Hypothalamus (tissue), 51 donors: ENCODE measurements at regions not wholly inside any gene's neighbourhood (a gene's known extent, or its start where the extent isn't known, plus 50 kb on each side); places are given as distances from the start of the nearest gene placed in this dataset.
"Not testable (repeated sequence)": the region's sequence is repeated elsewhere in the genome, so short reads cannot be mapped to it uniquely, and the experiment has no call there.

Source experiments
- DNase-seq, 51 donors: peaks; one replicate each; lab custom pipeline; 2025; lab: John Stamatoyannopoulos, UW

DNA sequence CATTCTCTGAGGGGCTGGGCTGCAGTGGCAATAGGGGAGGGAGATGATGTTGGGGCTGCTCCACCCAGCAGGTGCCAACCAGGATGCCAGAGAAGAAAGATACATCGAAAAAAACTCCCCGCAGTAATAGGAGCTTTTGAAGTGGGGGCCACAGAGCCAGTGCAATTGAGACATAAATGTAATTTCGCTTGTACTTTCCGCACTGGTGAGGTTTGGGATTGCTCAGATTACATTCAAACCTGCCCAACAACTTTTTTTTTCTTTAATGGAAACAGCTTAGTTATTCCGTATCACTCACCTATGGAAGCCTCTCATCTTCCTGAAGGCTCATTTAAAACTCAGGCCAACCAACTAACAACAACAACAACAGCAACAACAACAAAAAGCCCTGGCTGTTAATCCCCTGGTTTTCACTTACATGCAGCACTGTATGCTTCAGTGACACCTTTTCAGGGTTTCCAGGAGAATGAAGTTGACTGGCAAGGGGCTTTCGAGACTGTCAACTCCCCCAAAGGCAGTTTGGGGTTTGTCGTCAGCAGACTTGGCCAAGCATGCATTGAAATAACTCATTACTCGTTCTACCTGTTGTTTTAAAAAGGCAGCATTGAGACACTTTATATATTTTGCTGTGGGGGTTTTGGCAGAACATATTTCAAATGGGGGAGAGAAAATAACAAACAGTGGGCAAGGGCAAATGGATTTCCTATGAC is 163.8 kb downstream of the EBLN2 start:
- no peak for DNase-seq

DNA sequence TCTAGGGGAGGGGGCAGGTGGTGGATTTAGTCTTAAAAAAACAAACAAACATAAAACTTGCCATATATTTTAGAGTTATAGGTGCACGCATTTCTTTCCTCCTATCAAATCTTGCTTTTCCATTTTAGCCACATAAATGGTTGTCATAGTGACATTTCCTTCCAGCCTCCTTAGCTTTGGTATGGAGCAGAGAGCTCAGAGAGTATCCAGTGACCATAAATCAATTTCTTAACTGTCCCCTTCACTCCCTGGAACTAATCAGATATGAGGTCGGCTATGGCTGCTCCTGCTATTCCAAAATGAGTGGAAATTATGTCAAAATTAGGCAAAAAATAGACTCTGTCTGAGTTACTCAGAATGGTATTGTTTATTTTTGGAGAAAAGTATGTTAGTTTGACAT is 164.5 kb downstream of the EBLN2 start:
- no peak for DNase-seq

DNA sequence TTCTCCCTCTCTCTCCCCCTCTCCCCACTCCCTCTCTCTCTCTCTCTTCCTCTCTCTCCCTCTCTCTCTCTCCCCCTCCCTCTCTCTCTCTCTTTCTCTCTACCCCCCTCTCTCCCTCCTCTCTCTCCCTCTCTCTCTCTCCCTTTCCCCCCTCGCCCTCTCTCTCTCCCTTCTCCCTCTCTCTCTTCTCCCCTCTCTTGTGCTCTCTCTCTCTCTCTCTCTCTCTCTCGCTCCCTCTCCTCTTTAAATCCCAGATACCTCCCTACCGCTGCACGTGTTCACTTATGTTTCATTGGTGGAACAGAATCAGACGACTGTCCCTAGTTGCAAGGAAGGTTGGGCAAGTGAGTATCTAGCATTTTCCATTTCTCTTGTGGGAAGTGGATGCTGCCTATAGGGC is 166.5 kb downstream of the EBLN2 start:
- no peak for DNase-seq

DNA sequence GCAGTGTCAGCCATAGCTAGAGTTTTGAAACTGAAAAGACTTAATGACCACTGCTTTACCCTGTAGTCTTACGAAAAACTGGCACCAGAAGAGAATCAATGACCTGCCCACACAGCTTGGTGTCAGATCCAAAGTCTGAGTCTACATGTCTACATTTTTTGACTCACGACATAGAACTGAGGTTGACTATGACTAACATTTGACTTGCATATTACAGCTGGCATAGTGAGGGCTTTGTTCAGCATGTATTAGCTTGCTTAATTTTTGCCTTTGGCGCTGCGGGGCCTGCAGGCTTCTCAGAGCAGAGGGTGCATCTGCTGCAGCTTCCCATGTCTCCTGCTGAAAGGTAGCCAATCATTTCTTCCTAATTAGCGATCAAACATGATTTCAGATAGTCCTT is 167.0 kb downstream of the EBLN2 start:
- no peak for DNase-seq

DNA sequence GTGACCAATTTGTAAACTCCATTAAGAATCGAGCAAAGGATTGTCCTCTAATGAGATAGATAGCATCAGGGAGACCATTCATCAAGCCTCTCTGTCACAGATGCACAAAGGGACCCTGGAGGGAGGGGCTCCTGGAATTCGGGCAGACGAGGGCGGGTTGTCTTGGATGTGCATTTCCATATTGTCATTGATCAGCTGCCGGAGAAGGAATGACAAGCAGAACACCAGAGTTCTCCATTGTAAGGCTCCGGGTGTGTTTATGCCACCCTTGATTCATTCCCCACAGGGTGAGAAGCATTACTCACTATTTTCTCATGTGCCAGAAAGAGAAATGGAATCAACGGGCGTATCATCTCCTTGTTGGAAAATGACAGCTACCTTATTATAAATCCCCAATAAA is 167.5 kb downstream of the EBLN2 start:
- peak in 2 of 51 donors; percentile 2 to 11 for DNase-seq

DNA sequence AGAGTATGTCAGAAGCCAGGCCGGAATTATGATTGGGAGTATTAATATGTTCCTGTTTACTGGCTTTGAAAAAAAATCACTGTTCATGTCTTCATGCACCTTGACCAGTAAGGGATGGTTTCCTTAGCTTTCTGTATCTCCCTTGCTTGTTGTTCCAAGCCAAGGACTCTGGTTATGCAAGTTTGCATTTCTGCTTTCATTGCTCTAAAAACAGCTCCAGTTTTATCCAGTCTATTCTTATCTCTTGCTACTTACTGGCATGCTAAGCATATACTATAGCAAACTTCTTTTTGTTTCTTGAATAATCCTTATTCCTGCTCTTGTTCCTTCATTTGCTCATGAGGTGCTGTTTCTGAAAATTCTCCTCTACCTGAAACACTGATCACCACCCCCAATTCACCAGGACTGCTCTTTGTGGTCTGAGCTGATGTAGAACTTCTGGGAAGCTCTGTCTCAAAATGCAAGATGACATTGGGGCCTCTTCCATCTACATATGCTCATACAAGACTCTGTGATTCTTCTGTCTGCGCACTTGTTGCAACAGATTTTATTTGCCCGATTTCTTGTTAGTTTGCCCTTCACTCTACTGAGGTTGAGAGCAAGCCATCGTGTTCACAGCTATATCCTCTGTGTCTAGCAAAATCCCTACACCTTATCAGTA is 173.0 kb downstream of the EBLN2 start:
- no peak for DNase-seq

DNA sequence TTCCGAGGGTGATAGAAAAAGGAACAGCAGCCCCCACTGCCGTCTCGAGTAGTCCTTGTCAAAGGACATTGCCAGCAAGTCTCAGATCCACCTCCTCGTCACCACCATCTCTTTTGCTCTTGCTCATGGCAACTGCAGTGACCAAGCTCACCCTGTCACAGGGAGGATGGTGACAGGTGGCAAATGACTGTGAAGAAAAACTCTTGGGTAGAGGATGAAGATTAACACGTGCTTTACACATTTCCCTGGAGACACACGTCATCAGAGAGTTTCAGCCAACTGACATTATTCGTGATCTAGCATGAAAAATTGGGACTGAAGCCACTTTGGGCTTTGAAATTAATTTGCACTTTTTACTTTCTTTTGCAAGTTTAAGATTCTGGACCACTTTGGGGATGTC is 174.3 kb downstream of the EBLN2 start:
- DNase-seq, result peak in 1 of 51 donors; percentile 31

DNA sequence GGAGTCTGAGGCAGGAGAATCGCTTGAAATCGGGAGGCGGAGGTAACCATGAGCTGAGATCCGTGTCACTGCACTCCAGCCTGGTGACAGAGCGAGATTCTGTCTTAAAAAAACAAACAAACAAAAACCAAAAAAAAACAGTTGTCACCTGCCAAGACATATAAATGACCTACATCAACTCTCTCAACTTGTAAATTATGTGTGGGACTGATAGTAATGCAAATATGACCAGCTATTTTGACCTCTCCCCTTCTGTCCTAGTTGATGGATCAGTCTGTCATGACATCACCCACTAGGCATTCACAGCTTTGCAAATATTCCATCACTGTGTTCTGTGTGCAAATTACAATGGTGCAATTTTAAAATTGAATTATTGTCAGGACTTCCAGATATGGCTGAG is 175.4 kb downstream of the EBLN2 start:
- no peak for DNase-seq

DNA sequence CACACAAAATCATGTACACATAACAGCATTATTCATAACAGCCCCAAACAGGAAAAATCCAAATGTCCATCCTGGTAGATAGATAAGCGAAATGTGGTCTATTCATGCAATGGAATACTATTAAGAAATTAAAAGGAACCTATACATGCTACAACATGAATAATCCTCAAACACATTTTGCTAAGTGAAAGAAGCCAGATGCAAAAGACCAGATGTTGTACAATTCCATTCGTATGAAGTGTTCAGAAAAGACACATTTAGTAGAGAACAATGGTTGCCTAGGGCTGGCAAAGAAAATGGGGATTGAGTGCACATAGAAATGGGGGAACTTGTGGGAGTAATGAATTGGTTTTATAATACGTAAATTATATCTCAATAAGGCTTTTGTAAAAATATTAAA is 182.3 kb downstream of the EBLN2 start:
- no peak for DNase-seq

DNA sequence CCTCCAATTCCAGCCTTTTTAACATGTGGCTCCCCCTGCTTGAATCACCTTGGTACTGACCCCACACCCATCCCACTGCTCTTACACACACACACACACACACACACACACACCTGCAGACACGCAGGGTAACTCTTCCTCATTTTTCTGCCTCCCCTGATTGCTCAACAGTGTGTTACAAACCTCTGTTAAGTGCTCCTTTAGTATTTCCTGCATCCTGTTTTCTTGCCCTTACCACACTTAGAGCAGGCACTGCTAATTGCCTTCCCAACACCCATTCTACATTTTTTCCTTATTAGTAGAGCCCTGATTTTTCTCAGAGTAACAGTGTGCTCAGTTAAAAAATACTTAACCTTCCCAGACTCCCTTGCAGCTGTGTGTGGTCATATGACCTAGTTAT is 184.0 kb downstream of the EBLN2 start:
- DNase-seq, result no peak

DNA sequence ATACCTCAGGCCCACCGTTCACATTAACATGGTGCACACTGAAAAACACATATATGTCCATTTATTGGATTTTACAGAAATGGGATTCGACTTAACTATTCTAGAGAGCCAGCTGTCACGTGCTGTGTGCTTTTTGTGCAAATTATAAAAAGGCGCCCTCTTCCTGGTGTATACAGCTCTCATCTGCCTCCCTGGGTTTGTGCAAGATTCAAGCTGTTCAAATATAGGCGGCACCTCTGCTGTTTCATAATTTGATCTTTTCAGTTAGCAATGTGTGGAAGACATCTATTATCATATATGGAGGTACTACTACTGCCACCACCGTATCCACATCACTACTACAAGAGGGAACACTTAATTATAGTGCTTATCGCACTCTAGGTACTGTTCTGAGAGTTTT is 187.6 kb downstream of the EBLN2 start:
- no peak for DNase-seq

DNA sequence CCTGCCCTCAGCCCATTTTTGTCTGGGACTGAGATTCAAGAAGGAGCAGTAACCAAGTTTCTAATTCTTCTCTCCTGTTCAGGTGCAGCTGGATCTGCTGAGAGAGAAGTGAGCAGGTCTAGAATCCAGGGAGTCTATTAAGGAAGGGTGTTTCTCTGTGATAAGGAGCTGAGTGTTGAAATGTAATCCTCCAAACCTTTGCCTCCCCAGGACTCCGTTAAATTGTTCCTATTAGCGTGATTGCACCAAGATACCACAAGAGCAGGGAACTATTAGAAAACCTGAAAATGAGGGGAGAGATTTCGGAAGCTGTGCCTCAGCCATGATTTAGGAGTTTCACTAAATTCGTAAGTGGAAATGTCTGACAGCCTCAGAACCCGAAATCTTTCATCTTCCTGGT is 192.6 kb downstream of the EBLN2 start:
- DNase-seq, result no peak

DNA sequence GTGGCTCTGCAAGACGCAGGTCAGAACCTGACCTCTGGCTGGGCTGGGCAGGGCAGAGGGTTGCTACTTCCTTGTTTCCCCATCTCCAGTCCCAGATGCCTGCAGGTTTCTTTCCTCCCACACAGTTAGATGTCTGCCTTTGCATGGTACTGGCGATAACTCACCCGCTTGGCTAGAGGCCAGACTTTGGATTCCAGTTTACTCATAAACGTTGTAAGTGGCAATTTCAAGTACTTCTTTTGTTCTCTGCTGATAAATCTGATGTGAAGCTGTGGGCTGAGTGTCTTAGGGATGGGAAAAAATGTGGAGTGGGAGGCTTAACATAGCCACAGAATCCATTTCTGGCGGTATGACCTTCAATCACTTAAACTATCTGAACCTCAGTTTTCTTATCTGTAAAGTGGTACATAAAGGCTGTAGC is 194.2 kb downstream of the EBLN2 start:
- DNase-seq, result peak in 2 of 51 donors; percentile 3 to 32

DNA sequence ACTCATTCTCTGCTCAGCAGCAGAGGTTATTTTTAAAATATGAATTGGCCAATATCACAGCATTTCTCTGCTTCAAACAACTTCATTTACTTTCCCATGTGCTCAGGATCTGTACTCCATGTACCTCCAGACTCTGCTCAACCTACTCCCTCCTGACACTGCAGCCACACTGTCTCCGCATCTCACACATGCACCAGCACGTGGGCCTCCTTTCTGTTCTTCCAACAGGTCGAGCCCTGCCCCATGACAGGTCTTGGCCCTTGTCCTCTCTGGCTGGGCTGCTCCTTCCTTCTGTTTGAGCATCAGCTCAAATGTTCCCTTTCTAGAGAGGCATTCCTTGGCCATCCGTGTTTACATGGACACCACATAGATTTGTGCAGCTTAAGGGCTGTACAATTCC is 195.7 kb downstream of the EBLN2 start:
- no peak for DNase-seq

DNA sequence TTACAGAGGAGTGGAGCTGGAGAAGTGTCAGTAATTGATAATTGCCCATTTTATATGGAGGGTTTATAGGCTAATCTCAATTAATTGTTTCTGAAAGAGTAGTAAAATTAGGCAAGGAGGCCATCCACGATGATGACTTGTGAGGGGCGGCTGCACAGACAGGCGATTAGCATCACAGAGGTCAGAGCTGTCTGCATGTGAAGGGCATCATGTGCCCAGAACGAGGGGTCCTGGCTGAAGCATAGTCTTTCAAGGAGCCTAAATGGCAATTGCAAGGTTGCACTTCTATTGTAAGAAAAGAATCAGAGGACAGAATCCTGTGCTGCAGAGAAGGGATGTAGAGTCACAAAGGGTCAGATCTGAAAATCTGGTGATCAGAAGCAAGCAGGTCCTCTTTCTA is 196.6 kb downstream of the EBLN2 start:
- DNase-seq, result no peak

DNA sequence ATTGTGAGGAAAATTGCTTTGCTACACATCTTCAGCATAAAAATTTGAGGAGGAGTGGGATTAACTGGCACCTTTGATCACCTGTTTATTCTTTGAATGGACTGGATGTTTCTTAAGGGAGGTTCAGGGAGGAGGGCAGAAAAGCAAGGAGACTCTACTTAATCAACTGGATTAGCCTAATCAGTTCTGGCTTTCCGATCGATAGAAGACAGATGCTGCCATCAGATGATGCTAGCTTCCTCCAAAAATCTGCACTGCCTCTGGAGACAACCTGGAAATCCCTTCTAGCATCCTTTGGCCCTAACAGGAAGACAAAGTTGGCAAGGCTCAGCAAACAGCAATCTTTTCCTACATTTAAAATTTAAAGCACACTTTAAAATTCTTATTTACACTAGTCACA is 197.8 kb downstream of the EBLN2 start:
- no peak for DNase-seq

DNA sequence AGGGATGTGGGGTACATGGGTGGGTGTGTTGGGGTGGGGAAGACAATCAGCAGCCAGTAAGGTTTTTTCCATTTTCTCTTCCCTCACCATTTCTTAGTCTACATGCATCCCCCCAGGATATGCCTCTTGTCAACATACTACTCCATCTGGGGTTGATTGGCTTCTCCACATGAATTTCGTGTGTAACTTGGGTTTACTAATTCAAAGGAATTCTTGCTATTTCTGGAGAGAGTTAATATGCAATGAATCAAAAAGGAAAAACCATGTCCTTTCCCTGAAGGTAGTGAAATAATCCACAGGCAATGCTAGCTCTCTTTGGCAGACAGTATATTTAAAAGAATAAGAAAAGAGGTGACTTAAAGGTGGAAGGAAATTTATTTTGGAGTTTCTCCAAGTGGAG is 198.4 kb downstream of the EBLN2 start:
- no peak for DNase-seq

DNA sequence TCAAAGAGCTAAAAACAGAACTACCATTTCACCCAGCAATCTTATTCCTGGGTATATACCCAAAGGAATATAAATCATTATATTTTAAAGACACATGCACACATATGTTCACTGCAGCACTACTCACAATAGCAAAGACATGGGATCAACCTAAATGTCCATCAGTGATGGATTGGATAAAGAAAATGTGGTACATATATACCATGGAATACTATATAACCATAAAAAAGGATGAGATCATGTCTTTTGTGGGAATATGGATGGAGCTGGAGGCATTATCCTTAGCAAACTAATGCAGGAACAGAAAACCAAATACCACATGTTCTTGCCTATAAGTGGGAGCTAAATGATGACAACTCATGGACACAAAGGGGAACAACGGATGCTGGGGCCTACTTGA is 205.1 kb downstream of the EBLN2 start:
- DNase-seq, result not testable (repeated sequence)

DNA sequence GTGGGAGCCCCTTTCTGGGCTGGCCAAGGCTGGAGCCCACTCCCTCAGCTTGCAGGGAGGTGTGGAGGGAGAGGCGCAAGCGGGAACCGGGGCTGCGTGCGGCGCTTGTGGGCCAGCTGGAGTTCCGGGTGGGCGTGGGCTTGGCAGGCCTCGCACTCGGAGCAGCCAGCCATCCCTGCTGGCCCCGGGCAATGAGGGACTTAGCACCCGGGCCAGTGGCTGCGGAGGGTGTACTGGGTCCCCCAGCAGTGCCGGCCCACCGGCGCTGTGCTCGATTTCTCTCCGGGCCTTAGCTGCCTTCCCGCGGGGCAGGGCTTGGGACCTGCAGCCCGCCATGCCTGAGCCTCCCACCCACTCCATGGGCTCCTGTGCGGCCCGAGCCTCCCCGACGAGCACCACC is 207.7 kb downstream of the EBLN2 start:
- not testable (repeated sequence) for DNase-seq

DNA sequence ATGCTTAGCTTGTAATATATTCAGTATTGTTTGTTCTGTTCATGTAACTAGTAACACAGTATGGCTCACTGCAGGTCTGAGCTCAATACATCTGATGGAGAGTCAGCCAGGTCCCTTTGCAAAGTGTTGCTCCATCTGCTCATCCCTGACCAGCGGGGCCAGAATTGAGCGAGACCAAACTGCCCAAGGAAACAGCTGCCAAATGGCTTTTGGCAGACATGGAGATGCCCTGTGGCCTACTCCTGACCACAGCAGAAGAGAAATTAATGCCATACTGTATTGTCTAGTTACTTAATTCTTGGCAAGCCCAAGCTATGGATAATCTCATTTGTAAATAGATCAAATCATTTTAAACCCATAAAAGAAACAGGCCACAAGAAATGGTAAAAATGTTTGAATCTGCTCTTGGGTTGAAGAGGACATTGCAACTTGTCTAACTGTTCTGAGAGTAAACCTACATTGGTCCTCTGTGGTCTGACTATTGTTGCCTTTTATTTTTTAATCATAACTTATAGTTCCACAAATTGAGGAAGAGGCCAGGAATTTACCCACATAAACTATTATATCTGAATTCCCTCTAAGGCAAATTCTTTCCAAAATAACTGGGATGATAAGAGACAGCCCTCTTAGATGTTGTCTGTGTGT is 209.5 kb downstream of the EBLN2 start:
- DNase-seq, result no peak

DNA sequence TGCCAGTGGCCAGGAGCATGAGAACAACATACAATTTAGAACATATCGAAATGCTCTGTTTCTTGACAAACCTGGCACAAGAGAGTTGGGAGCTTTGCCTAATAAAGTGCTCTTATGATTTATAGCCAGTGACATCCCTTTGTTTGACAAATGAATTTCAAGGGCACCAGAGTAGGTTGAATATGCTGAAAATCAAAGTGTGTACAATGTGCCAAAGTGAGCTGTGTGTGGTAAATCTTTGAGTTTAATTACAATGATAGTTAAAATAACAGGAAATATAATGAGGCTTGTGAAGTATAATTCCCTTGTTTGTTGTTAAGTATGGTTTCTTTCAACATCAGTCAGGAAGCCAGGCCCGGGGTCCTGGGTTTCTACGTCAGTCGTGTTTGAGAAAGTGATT is 211.9 kb downstream of the EBLN2 start:
- DNase-seq, result no peak

DNA sequence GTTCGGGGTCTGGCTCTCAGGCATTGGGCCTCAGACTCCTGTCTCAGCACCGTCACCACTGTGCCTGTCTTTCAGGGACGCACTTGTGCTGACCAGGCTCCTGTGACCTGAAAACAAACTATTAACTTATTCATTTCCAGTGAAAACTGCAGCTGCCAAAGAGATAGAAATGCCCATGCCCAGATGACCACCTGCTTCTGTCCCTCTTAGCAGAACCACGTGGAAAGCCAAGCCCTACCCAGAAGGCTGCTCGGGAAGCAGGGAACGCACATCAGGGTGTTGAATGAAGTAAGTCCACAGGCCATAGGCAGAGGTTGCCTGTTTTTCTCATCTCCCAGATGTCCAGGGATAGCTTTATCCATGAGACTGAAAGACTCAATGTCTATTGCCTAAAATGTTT is 219.3 kb downstream of the EBLN2 start:
- DNase-seq, result no peak
